Midbrain (tissue), 1 donor: ENCODE measurements at regions not wholly inside any gene's neighbourhood (a gene's known extent, or its start where the extent isn't known, plus 50 kb on each side); places are given as distances from the start of the nearest gene placed in this dataset.

Experiments used
- DNase-seq: peaks from one replicate; lab custom pipeline; 2025; lab: John Stamatoyannopoulos, UW

GRCh38 chr13:39938596-39938995 lies 283.1 kb downstream of the COG6 start:
- DNase-seq, result no peak

GRCh38 chr13:39941236-39941635 lies 285.8 kb downstream of the COG6 start:
- no peak for DNase-seq

- no peak for DNase-seq
Observed at GRCh38 chr13:39941911-39942551, 286.6 kb downstream of the COG6 start.

GRCh38 chr13:39942552-39943273 lies 287.3 kb downstream of the COG6 start:
- peak; percentile 60 for DNase-seq

- no peak for DNase-seq
Observed at GRCh38 chr13:39943711-39944110, 288.2 kb downstream of the COG6 start.

GRCh38 chr13:39945226-39945625 lies 289.8 kb downstream of the COG6 start:
- DNase-seq, result no peak

- DNase-seq, result no peak
Observed at GRCh38 chr13:39946769-39947168, 291.3 kb downstream of the COG6 start.

GRCh38 chr13:39951301-39951700 lies 295.8 kb downstream of the COG6 start:
- DNase-seq, result no peak

GRCh38 chr13:39952249-39953233 lies 297.1 kb downstream of the COG6 start:
- no peak for DNase-seq

- no peak for DNase-seq
Observed at GRCh38 chr13:39954476-39954875, 299.0 kb downstream of the COG6 start.

GRCh38 chr13:39955560-39955959 lies 300.1 kb downstream of the COG6 start:
- DNase-seq, result no peak

- DNase-seq, result no peak
Observed at GRCh38 chr13:39956036-39956435, 300.6 kb downstream of the COG6 start.

- no peak for DNase-seq
Observed at GRCh38 chr13:39957868-39958677, 302.6 kb downstream of the COG6 start.

- DNase-seq, result no peak
Observed at GRCh38 chr13:39959497-39960144, 304.2 kb downstream of the COG6 start.

GRCh38 chr13:39960191-39960590 lies 304.7 kb downstream of the COG6 start:
- no peak for DNase-seq

GRCh38 chr13:39961036-39961435 lies 305.6 kb downstream of the COG6 start:
- DNase-seq, result no peak

GRCh38 chr13:39963612-39964011 lies 308.1 kb downstream of the COG6 start:
- no peak for DNase-seq

- no peak for DNase-seq
Observed at GRCh38 chr13:39965309-39965708, 309.8 kb downstream of the COG6 start.

GRCh38 chr13:39967199-39967959 lies 311.9 kb downstream of the COG6 start:
- DNase-seq, result no peak
